OCI-LY7 (cell line): ENCODE measurements at regions not wholly inside any gene's neighbourhood (a gene's known extent, or its start where the extent isn't known, plus 50 kb on each side); places are given as distances from the start of the nearest gene placed in this dataset.

ENCODE experiments used
- BruUV-seq: library from RNA; stranded (reverse); fragments of 400-500 nt; replicated peaks from 2 replicates; lab custom pipeline; 2021; lab: Mats Ljungman, UMichigan
- CTCF ChIA-PET: fragments of 300-600 bp; sonication (Branson Sonifier 250); formaldehyde crosslinking; loops from one replicate; lab custom pipeline; 2022; ENCODE audit warnings: antibody characterized with exemption; ENCODE audit not compliant: unreplicated experiment; lab: Charles Lee
- POLR2A ChIA-PET: fragments of 300-600 bp; sonication (Branson Sonifier 250); formaldehyde crosslinking; loops from one replicate; lab custom pipeline; 2022; ENCODE audit warnings: antibody characterized with exemption; lab: Charles Lee
- DNase-seq: peaks from one replicate; pipeline ENCODE4 v3.0.0-alpha.2; 2015; ENCODE audit warnings: low spot score
- H2AFZ ChIP-seq: fragments of 200-600 bp; sonication (generic), shearing (Covaris generic); 2 replicates; pipeline ENCODE4 v1.6.1; 2014; ENCODE audit warnings: mild to moderate bottlenecking, antibody characterized with exemption, low read length, moderate library complexity
- H3K27ac ChIP-seq: fragments of 200-600 bp; sonication (generic); 2 replicates; pipeline ENCODE4 v1.5.1; 2014; ENCODE audit warnings: mixed run types, low read depth, mild to moderate bottlenecking, moderate library complexity, low read length, inconsistent platforms; ENCODE audit not compliant: poor library complexity, severe bottlenecking
- H3K36me3 ChIP-seq: fragments of 200-600 bp; sonication (generic); 2 replicates; pipeline ENCODE4 v1.6.1; 2014; ENCODE audit warnings: mild to moderate bottlenecking, antibody characterized with exemption, low read length, moderate library complexity, mixed read lengths; ENCODE audit not compliant: insufficient read depth
- H3K4me1 ChIP-seq: fragments of 200-600 bp; sonication (generic); 2 replicates; pipeline ENCODE4 v1.5.1; 2014; ENCODE audit warnings: mild to moderate bottlenecking, low read length; ENCODE audit not compliant: insufficient read depth, poor library complexity, severe bottlenecking
- H3K4me2 ChIP-seq: fragments of 200-600 bp; sonication (generic); 2 replicates; pipeline ENCODE4 v1.6.1; 2014; ENCODE audit warnings: mild to moderate bottlenecking, low read length
- H3K4me3 ChIP-seq: fragments of 200-600 bp; sonication (generic); 2 replicates; pipeline ENCODE4 v1.5.1; 2014; ENCODE audit warnings: mild to moderate bottlenecking, low read depth, low read length; ENCODE audit not compliant: poor library complexity, severe bottlenecking
- H3K79me2 ChIP-seq: fragments of 200-600 bp; sonication (generic); 2 replicates; pipeline ENCODE4 v1.6.1; 2016; ENCODE audit warnings: low read depth, mild to moderate bottlenecking, low read length, moderate library complexity, mixed read lengths; ENCODE audit not compliant: insufficient read depth
- H3K9me2 ChIP-seq: fragments of 200-600 bp; sonication (generic); 2 replicates; pipeline ENCODE4 v1.6.1; 2016; ENCODE audit warnings: mild to moderate bottlenecking, low read length, mixed read lengths; ENCODE audit not compliant: insufficient read depth
- H3K9me3 ChIP-seq: fragments of 200-600 bp; sonication (generic); 2 replicates; pipeline ENCODE4 v1.6.1; 2014; ENCODE audit warnings: mild to moderate bottlenecking, mixed run types, low read length, mixed read lengths
- H4K20me1 ChIP-seq: fragments of 200-600 bp; sonication (generic); 2 replicates; pipeline ENCODE4 v1.6.1; 2014; ENCODE audit warnings: mild to moderate bottlenecking, antibody characterized with exemption, low read length, moderate library complexity, mixed read lengths; ENCODE audit not compliant: insufficient read depth
- CTCF ChIP-seq: fragments of 200-600 bp; sonication (generic); conservative IDR thresholded peaks from 2 replicates; pipeline ENCODE4 v1.5.1; 2014; ENCODE audit warnings: mild to moderate bottlenecking, antibody characterized with exemption, low read length, moderate library complexity, mixed read lengths
- EZH2phosphoT487 ChIP-seq: fragments of 200-600 bp; sonication (generic); IDR thresholded peaks from 2 replicates; pipeline ENCODE4 v1.6.1; 2018; ENCODE audit warnings: low read depth, borderline replicate concordance, mild to moderate bottlenecking, mixed run types, antibody characterized with exemption, low read length, moderate library complexity, mixed read lengths
- intact Hi-C: fragments of 100-400 bp; cut with micrococcal nuclease; formaldehyde crosslinking; loops from one replicate; pipeline ENCODE4 v1.10.0; 2022; ENCODE audit not compliant: unreplicated experiment

- Histone ChIP-seq H3K4me1 (no peaks in the 10 kb centered on the region), H3K36me3 (no peaks in the 10 kb centered on the region), H4K20me1 (no peaks in the 10 kb centered on the region), H2AFZ (no peak overlapping the region), H3K9me2 (no peaks in the 10 kb centered on the region), H3K9me3 (no peaks in the 10 kb centered on the region), H3K4me2 (no peak overlapping the region), H3K79me2 (no peaks in the 10 kb centered on the region), H3K4me3 (no peak overlapping the region), H3K27ac (no peak overlapping the region)
- ChIA-PET POLR2A (interaction anchor here (0.5 to 1.0 kb wide), 2 partner anchors 9 to 71 kb away, joined by 3 read pairs; no protein-coding TSS in a partner anchor), CTCF (no interaction called here)
- BruUV-seq, result no TSS peak
- intact Hi-C loops, result no loop called here
- TF ChIP-seq CTCF (no peak), EZH2phosphoT487 (no peak)
- no peak for DNase-seq
Measured at GRCh38 chr3:117523418-117523817, 813.8 kb downstream of the TUSC7 start.

GRCh38 chr3:117524890-117525289, 815.3 kb downstream of the TUSC7 start:
- POLR2A ChIA-PET, result no interaction called here
- no peaks in the 10 kb centered on the region for H4K20me1 ChIP-seq
- no peak overlapping the region for H3K4me2 ChIP-seq
- H3K4me3 ChIP-seq, result no peak overlapping the region
- BruUV-seq, result no TSS peak
- H3K9me2 ChIP-seq, result no peaks in the 10 kb centered on the region
- DNase-seq, result no peak
- H3K79me2 ChIP-seq, result no peaks in the 10 kb centered on the region
- intact Hi-C loops, result loop anchor here (5.0 kb wide), 1 partner anchor 192 kb away; no protein-coding TSS in a partner anchor
- H3K36me3 ChIP-seq, result no peaks in the 10 kb centered on the region
- CTCF ChIA-PET, result interaction anchor here (0.6 kb wide), 1 partner anchor 157 kb away, joined by 3 read pairs; no protein-coding TSS in a partner anchor
- no peak overlapping the region for H2AFZ ChIP-seq
- H3K27ac ChIP-seq, result no peak overlapping the region
- H3K4me1 ChIP-seq, result no peaks in the 10 kb centered on the region
- no peak for TF ChIP-seq EZH2phosphoT487
- TF ChIP-seq CTCF, result no peak
- no peaks in the 10 kb centered on the region for H3K9me3 ChIP-seq

DNA sequence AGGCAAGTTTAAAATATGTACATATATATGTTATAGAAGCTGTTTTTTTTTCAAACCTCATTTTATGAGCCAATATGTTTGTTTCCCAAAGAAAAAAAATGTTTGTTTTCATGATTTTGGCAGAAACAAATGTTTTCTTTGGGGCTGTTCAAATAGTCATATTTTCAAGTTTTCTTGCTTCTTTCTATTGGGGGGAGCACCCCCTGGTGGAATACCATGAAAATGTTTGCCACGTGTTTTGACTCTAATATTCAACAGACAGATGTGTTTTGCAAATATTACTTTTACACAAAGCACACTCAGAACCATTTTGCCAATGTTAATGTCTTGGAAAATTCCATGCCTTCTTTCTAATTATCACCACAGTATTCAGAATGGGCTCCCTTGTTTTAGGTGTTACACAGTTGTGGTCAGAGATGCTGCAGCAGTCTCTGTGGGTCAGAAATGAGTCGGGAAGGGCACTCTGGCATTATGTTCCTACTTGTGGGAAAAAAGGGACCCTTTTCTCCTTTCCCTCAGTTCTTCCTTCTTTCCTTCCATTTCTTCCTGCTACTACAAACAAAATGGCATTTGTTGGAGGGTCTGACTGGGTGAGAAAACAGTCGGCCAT, 817.0 kb downstream of the TUSC7 start:
- BruUV-seq, result no TSS peak
- Histone ChIP-seq H3K36me3 (no peaks in the 10 kb centered on the region), H3K9me3 (no peaks in the 10 kb centered on the region), H3K79me2 (no peaks in the 10 kb centered on the region), H3K4me2 (no peak overlapping the region), H3K4me3 (no peak overlapping the region), H2AFZ (no peak overlapping the region), H3K27ac (no peak overlapping the region), H3K9me2 (no peaks in the 10 kb centered on the region), H4K20me1 (no peaks in the 10 kb centered on the region), H3K4me1 (no peaks in the 10 kb centered on the region)
- POLR2A ChIA-PET, result interaction anchor here (0.9 to 1.6 kb wide), 3 partner anchors 9 to 194 kb away, joined by 3 to 5 read pairs (median 4); no protein-coding TSS in a partner anchor
- CTCF ChIA-PET, result no interaction called here
- peak; percentile 85 for TF ChIP-seq CTCF
- TF ChIP-seq EZH2phosphoT487, result no peak
- intact Hi-C loops, result loop anchor here (2.0 to 5.0 kb wide), 2 partner anchors 191 to 756 kb away; no protein-coding TSS in a partner anchor
- DNase-seq, result peak; percentile 22
